CD4-positive, alpha-beta T cell treated with Interleukin-15 for 4 hours (primary cell): ENCODE measurements at regions not wholly inside any gene's neighbourhood (a gene's known extent, or its start where the extent isn't known, plus 50 kb on each side); places are given as distances from the start of the nearest gene placed in this dataset.

Source experiments
- DNase-seq: peaks from one replicate; pipeline ENCODE4 v3.0.0-alpha.2; 2020; ENCODE audit warnings: low spot score

- DNase-seq, result no peak
These were observed 141.7 kb downstream of the NDUFA10 start for GRCh38 chr2:239883326-239884050.

- no peak for DNase-seq
These were observed 142.4 kb downstream of the NDUFA10 start for GRCh38 chr2:239882781-239883180.

DNA sequence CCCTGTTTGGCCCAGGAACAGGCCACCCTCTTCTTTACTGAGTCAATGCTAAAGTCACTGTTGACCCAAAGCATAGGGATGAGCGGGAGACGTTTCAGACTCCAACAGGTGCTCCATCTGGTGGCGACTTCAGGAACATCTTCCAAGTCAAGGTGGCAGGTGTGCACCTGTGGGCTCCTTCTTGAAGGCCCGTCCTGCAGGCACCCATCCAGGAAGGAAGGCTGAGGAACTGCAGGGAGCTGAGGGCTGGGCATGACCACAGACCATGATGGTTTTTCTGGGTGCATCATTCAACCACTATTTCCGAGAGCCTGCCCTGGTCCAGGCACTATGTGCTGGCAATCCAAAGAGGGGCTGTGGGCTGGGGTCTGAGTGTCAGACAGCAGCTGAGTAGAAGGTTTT is 142.8 kb downstream of the NDUFA10 start:
- DNase-seq, result peak; percentile 66

DNA sequence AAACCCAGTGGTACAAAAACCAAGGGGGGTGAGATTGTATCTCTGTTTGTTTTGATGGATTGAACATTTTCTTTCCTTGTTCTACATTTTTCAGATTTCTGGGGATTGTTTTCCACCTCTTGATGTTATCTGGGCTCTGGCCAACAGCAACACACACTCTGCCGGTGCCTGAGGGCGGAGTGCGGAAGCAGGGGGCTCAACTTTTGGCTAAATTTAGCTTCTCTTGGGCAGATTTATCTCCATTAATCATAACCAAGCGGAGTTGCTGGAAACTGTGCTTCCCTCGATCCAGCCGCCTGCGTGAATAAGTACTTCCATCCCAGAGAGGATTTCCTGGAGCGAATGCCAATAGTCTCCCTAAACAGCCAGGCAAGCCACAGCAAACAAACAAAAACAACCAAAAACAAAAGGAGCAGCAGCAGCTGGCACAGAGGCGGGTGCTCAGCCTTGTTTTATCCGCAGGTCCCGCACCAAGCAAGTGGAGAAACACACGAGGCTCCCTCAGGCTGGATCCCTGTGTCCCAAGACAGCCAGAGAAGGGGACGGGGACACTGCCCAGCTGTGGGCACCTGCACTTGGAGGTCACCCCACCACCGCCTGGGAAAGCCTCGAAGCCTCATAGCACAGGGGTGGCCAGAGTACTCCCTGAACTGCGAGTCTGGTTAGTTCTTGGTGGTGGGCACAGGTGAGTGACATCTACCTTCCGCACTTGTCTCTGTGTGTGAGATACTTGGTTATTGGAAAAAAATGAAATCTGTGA is 143.4 kb downstream of the NDUFA10 start:
- no peak for DNase-seq

- DNase-seq, result no peak
These were observed 144.1 kb downstream of the NDUFA10 start for GRCh38 chr2:239881031-239881471.

GRCh38 chr2:239880396-239880795 is 144.7 kb downstream of the NDUFA10 start:
- no peak for DNase-seq

DNA sequence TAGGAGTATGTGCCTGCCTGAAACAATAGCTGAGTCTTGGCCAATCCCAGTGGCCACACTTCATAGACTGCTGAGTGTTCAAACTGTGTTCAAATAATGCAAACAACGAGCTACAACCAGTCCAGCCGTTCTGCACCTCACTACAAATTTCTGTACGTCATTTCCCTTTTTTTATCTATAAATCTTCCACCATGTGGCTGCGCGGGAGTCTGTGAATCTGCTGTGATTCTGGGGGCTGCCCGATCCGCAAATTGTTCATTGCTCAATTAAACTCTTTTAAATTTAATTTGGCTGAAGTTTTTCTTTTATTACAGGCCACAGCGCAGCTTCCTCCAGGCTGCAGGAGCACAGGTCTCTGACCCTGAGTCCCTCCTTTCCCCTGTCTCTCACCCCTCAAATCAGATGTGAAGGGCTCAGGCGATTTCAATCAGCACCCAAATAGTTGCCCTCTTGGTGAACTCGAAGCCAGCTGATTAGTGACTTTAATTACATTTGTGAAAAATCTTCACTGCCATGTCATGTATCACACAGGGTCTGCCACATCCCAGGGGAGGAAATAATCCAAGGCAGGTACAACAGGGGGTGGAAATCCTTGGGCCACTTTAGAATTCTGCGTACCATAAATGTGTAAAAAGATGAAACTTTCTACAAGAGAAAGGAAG is 145.6 kb downstream of the NDUFA10 start:
- DNase-seq, result no peak

DNA sequence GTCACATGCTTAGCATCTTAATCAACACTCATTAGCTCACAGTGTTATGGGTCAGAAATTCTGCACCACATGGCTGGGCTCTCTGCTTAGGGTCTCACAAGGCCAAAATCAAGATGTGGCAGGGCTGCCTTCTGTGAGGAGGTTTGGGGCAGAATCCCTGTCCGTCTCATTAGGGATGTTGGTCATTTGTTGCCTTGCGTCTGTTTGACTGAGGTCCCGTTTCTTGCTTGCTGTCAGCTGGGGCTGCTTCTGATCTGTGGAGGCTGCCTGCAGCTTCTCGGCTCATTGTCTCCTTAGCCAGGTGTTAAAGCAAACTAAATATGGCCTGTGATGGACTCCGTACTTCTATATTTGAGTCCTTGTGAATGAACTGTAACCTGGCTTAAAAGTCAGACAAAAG is 146.5 kb downstream of the NDUFA10 start:
- no peak for DNase-seq

DNA sequence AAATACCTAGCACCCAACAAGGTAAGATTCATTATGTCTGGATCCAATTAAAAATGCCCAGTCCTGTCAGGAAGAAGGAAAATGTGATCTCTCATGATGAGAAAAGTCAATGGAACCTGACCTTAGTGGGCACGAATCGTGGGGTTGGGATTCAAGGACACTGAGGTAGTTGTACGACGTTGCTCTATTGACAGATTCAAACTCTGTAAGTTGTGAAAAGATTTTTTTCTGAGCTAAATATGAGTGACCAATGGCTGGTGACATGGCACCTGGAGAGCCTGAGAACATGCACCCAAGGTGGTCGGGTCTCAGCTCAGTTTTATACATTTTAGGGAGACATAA is 148.2 kb downstream of the NDUFA10 start:
- DNase-seq, result no peak

DNA sequence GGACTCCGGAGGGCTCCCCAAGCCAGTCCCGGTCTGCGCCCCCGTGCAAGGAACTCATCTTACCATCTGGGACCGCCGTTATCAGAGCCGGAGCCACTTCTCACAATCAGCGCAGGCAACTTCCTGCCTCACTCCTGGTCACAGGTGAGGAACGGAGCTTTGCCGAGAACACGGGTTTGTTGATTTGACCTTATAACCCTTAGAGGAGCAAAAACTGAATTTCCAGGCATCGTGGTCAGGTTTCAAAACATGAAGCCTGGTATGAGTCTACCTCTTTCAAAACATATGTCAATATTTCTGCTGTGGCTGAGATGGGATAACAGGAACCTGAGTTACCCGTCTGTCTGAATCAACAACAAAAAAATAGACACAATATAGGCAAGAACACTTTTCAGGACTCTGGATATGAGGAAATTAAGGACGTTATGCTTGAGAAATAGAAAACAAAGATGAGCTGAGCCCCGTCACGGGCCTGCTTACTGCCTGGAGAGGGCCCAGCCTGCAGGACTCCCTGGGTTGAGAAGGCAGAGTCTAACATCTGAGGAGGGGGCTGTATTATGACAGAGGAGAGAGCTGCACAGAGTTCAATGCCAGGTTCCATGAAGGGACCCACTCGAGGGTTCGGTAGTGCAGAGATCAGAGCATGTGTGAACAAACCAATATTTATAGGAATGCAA is 148.7 kb downstream of the NDUFA10 start:
- DNase-seq, result no peak

GRCh38 chr2:239874636-239875356 is 150.3 kb downstream of the NDUFA10 start:
- no peak for DNase-seq

- no peak for DNase-seq
These were observed 151.2 kb downstream of the NDUFA10 start for GRCh38 chr2:239873656-239874635.

DNA sequence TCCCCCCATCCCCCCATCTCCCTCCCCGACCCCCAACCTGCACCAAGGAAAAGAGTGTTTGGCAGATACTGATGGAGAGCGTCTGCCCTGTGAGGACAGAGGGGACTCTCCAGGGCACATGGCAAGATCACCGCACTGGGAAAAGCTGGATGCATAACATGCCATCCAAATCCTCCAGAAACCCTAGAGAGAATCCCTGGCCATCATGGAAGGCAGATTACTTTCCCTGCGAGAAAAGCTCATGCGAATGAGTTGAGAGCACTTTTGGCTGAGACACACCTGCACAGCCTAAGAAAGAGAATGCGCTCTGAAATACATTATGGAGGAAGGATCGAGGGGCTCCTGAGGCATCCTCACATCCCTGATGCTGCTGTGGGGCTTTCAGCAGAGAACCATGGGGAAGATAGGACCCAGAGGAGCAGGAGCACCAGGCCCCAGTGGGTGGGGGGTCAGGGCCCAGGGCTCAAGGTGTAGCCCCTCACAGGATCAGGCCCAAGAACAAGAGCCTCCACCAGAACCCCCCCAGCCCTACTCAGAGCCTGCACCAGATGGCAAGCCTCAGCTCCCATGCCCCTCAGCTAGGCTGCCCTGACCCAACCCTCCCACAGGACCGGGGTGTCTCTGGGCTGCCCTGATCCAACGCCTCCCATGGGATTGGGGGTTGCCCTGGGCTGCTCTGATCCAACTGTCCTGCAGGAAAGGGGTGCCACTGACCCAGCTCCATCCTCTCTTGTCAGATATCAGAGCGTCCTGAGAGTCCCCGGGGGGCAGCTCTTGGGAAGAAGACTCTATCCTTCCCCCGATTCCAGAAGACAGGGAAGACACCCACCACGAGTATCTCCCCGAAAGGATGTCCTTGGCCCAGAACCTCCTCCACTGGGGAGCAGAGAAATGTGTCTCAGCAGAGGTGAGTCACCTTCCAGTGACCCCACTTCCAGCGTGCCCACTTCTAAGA is 153.4 kb downstream of the NDUFA10 start:
- no peak for DNase-seq

DNA sequence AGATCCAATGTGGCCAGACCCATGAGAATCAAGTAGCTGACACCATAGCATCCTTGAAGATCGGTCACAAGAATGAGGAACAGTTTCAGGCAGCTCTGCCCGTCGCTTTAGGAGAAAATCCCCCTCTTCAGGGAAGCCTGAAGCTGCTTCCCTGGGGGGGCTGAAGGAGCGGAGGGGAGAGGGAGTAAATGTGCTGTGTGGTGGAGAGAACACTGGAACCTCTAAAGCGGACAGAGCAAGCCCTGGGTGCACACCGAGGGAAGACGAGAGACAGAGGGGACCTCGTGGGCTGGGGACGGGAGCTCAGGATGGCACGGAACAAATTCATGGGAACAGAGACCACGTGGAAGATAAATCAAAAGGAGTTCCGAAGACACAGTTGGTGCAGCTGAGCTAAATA is 154.3 kb downstream of the NDUFA10 start:
- DNase-seq, result no peak

DNA sequence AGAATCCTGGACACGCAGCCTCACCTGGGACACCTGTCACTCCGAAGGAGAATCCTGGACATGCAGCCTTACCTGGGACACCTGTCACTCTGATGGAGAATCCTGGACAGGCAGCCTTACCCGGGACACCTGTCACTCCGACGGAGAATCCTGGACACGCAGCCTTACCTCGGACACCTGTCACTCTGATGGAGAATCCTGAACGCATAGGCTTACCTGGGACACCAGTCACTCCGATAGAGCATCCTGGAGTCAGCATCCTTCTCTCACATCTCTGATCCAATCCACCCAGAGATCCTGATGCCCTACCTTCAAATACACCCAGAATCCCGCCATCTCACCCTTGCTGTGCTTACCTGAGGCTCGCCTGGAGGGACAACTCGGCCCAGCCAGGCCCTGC is 154.9 kb downstream of the NDUFA10 start:
- no peak for DNase-seq

- DNase-seq, result no peak
These were observed 155.6 kb downstream of the NDUFA10 start for GRCh38 chr2:239869272-239870155.

- DNase-seq, result no peak
These were observed 156.5 kb downstream of the NDUFA10 start for GRCh38 chr2:239868556-239869181.

GRCh38 chr2:239866778-239867177 is 158.4 kb downstream of the NDUFA10 start:
- no peak for DNase-seq
